Caco-2 (cell line): ENCODE measurements at regions not wholly inside any gene's neighbourhood (a gene's known extent, or its start where the extent isn't known, plus 50 kb on each side); places are given as distances from the start of the nearest gene placed in this dataset.

Experiments used
- BruUV-seq: library from RNA; stranded (reverse); fragments of 400-500 nt; replicated peaks from 2 replicates; lab custom pipeline; 2021; lab: Mats Ljungman, UMichigan
- CTCF ChIA-PET: fragments of 300-600 bp; sonication (Branson Sonifier 250); formaldehyde crosslinking; loops from one replicate; lab custom pipeline; 2022; ENCODE audit warnings: antibody characterized with exemption; lab: Charles Lee
- POLR2A ChIA-PET: fragments of 300-600 bp; sonication (Branson Sonifier 250); formaldehyde crosslinking; loops from one replicate; lab custom pipeline; 2022; ENCODE audit warnings: antibody characterized with exemption; lab: Charles Lee
- DNase-seq, 2 experiments: peaks; one replicate each; pipeline versions ENCODE4 v3.0.0 to v3.0.0-alpha.2; 2020 to 2022
- H3K27me3 ChIP-seq: replicated peaks from 2 replicates; pipeline ENCODE4 v1.6.0; 2011; ENCODE audit warnings: low read length; ENCODE audit not compliant: control insufficient read depth, insufficient read depth
- H3K36me3 ChIP-seq: 2 replicates; pipeline ENCODE4 v1.5.1; 2011; ENCODE audit warnings: low read length; ENCODE audit not compliant: control insufficient read depth, insufficient read depth
- H3K4me1 ChIP-seq: fragments of 250-450 bp; sonication (Bioruptor Pico); 2 replicates; pipeline ENCODE4 v1.5.1; 2020; ENCODE audit warnings: mild to moderate bottlenecking
- H3K4me3 ChIP-seq: 2 replicates; pipeline ENCODE4 v1.5.1; 2011; ENCODE audit warnings: low read depth, mild to moderate bottlenecking, control low read depth, low read length
- H3K9me3 ChIP-seq: fragments of 250-450 bp; sonication (Bioruptor Pico); 2 replicates; pipeline ENCODE4 v1.5.1; 2020; ENCODE audit warnings: mild to moderate bottlenecking, moderate library complexity
- H3K27ac Mint-ChIP-seq: one replicate; pipeline ENCODE4 v1.8.0; 2022; ENCODE audit warnings: mixed read lengths; ENCODE audit not compliant: unreplicated experiment
- H3K27me3 Mint-ChIP-seq: one replicate; pipeline ENCODE4 v1.8.0; 2022; ENCODE audit warnings: mixed read lengths; ENCODE audit not compliant: insufficient read depth, unreplicated experiment
- H3K36me3 Mint-ChIP-seq: one replicate; pipeline ENCODE4 v1.8.0; 2022; ENCODE audit warnings: mild to moderate bottlenecking, mixed read lengths; ENCODE audit not compliant: insufficient read depth, unreplicated experiment
- H3K4me1 Mint-ChIP-seq: one replicate; pipeline ENCODE4 v1.8.0; 2022; ENCODE audit warnings: low read depth, mixed read lengths; ENCODE audit not compliant: unreplicated experiment
- H3K4me3 Mint-ChIP-seq: one replicate; pipeline ENCODE4 v1.8.0; 2022; ENCODE audit warnings: mild to moderate bottlenecking, moderate library complexity, mixed read lengths; ENCODE audit not compliant: unreplicated experiment
- H3K9me3 Mint-ChIP-seq: one replicate; pipeline ENCODE4 v1.8.0; 2022; ENCODE audit warnings: mixed read lengths; ENCODE audit not compliant: unreplicated experiment
- CTCF ChIP-seq, 2 experiments: fragments of 200-600 bp in 1 of 2; IDR thresholded peaks; 1 replicate in 1 of 2; 2 replicates in 1 of 2; pipeline versions ENCODE4 v1.5.1 to v1.8.0; 2011 to 2022; ENCODE audit warnings: antibody characterized with exemption in 1 of 2, control low read depth in 1 of 2, inconsistent platforms in 1 of 2, low read depth in 1 of 2, low read length in 1 of 2, mild to moderate bottlenecking in 1 of 2, moderate library complexity in 1 of 2; ENCODE audit not compliant: insufficient read depth in 1 of 2, severe bottlenecking in 1 of 2, unreplicated experiment in 1 of 2
- intact Hi-C: fragments of 100-400 bp; cut with micrococcal nuclease; formaldehyde crosslinking; loops from one replicate; pipeline ENCODE4 v1.10.0; 2022; ENCODE audit not compliant: unreplicated experiment

- Mint-ChIP-seq H3K27me3 (peaks cover 7% of the 10 kb centered on the region), H3K36me3 (no peaks in the 10 kb centered on the region), H3K27ac (no peak overlapping the region), H3K4me1 (no peaks in the 10 kb centered on the region), H3K4me3 (no peak overlapping the region), H3K9me3 (no peaks in the 10 kb centered on the region)
- H3K27me3 ChIP-seq = no peaks in the 10 kb centered on the region
- CTCF ChIA-PET = no interaction called here
- DNase-seq = no peak
- POLR2A ChIA-PET = no interaction called here
- H3K9me3 ChIP-seq = no peaks in the 10 kb centered on the region
- H3K4me3 ChIP-seq = no peak overlapping the region
- intact Hi-C loops = no loop called here
- BruUV-seq = no TSS peak
- TF ChIP-seq CTCF (IDR thresholded peaks at IDR 0.05; ENCODE audit: insufficient read depth in 1 of 2, low read depth in 1 of 2, low read length in 1 of 2, severe bottlenecking in 1 of 2, unreplicated experiment in 1 of 2) = no peak
- no peaks in the 10 kb centered on the region for H3K4me1 ChIP-seq
- H3K36me3 ChIP-seq = no peaks in the 10 kb centered on the region
Observed at GRCh38 chr6:128827675-128828464, 55.1 kb upstream of the LAMA2 start.

GRCh38 chr6:128826606-128827005, 56.3 kb upstream of the LAMA2 start:
- H3K36me3 ChIP-seq = no peaks in the 10 kb centered on the region
- no peaks in the 10 kb centered on the region for H3K4me1 Mint-ChIP-seq
- peaks cover 10% of the 10 kb centered on the region for H3K27me3 Mint-ChIP-seq
- H3K4me3 ChIP-seq = no peak overlapping the region
- POLR2A ChIA-PET = no interaction called here
- H3K4me1 ChIP-seq = no peaks in the 10 kb centered on the region
- TF ChIP-seq CTCF (IDR thresholded peaks at IDR 0.05; ENCODE audit: insufficient read depth in 1 of 2, low read depth in 1 of 2, low read length in 1 of 2, severe bottlenecking in 1 of 2, unreplicated experiment in 1 of 2) = no peak
- no TSS peak for BruUV-seq
- H3K36me3 Mint-ChIP-seq = no peaks in the 10 kb centered on the region
- no peaks in the 10 kb centered on the region for H3K9me3 Mint-ChIP-seq
- H3K27me3 ChIP-seq = no peaks in the 10 kb centered on the region
- no peak overlapping the region for H3K4me3 Mint-ChIP-seq
- no peaks in the 10 kb centered on the region for H3K9me3 ChIP-seq
- CTCF ChIA-PET = no interaction called here
- intact Hi-C loops = no loop called here
- no peak overlapping the region for H3K27ac Mint-ChIP-seq
- no peak for DNase-seq

- no TSS peak for BruUV-seq
- no peaks in the 10 kb centered on the region for H3K36me3 Mint-ChIP-seq
- DNase-seq = no peak
Observed at GRCh38 chr6:128822271-128822670, 60.7 kb upstream of the LAMA2 start.

More at GRCh38 chr6:128822271-128822670, 60.7 kb upstream of the LAMA2 start:
- no peaks in the 10 kb centered on the region for H3K36me3 ChIP-seq
- H3K9me3 ChIP-seq = no peaks in the 10 kb centered on the region
- no peaks in the 10 kb centered on the region for H3K9me3 Mint-ChIP-seq
- H3K27me3 Mint-ChIP-seq = peaks cover 17% of the 10 kb centered on the region
- no peak overlapping the region for H3K4me3 Mint-ChIP-seq
- ChIA-PET CTCF (no interaction called here), POLR2A (no interaction called here)
- no peak overlapping the region for H3K27ac Mint-ChIP-seq
- H3K4me1 ChIP-seq = no peaks in the 10 kb centered on the region
- no peaks in the 10 kb centered on the region for H3K4me1 Mint-ChIP-seq
- no peak overlapping the region for H3K4me3 ChIP-seq
- H3K27me3 ChIP-seq = no peaks in the 10 kb centered on the region
- TF ChIP-seq CTCF (IDR thresholded peaks at IDR 0.05; ENCODE audit: insufficient read depth in 1 of 2, low read depth in 1 of 2, low read length in 1 of 2, severe bottlenecking in 1 of 2, unreplicated experiment in 1 of 2) = no peak
- intact Hi-C loops = no loop called here
